NCI-H446 (cell line): ENCODE measurements at regions not wholly inside any gene's neighbourhood (a gene's known extent, or its start where the extent isn't known, plus 50 kb on each side); places are given as distances from the start of the nearest gene placed in this dataset.

Experiments
- DNase-seq, 2 experiments: peaks; one replicate each; lab custom pipeline; 2025; lab: John Stamatoyannopoulos, UW

- no peak for DNase-seq
Measured at GRCh38 chr17:22441776-22442175, 749.5 kb downstream of the KCNJ18 start.

- no peak for DNase-seq
Measured at GRCh38 chr17:22443061-22443460, 750.7 kb downstream of the KCNJ18 start.

- no peak for DNase-seq
Measured at GRCh38 chr17:22453181-22453580, 760.9 kb downstream of the KCNJ18 start.

DNA sequence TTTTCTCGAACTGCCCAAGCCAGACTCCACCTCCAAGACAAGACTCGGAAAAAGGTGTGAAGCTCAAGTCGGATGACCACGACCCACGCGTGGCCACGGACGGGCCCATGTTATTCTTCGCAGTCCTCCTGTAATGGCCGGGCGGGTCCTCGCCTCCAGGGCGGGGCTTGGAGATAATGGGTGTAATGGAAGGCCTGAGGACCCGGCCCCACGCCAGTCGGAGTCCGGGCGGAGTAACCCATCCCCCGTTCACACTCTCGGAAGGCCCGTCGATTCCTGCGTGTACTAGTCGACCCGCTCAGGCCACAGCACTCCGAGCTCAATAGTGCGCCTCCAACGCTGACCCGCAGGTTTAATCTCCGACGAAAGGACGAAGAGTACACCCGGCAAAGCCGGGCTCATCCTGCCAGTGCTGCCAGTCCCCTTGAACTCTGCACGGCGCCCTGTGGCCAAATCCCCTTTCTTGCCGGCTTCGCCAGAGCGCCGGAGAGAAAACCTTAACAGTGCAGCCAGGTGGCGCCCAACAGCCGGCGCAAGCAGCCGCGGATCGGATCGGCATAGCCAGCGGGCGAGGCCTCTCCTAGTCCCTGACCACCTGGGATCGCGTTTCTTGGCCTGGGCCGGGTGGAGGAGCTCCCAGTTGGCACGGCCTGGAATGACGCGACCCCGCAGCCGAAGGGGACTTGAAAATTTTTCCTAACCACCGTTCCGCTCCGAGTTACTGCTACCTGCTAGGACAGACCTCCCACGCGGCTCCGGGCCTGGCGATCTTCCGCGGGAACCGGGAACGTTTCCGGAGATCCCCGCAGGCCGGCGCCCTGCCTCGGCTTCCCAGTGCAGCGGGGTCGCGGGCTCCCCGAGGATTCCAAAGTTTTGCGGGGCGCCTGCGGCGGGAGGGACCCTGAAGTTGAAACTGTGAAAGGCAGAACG is 762.0 kb downstream of the KCNJ18 start:
- DNase-seq, result no peak

DNA sequence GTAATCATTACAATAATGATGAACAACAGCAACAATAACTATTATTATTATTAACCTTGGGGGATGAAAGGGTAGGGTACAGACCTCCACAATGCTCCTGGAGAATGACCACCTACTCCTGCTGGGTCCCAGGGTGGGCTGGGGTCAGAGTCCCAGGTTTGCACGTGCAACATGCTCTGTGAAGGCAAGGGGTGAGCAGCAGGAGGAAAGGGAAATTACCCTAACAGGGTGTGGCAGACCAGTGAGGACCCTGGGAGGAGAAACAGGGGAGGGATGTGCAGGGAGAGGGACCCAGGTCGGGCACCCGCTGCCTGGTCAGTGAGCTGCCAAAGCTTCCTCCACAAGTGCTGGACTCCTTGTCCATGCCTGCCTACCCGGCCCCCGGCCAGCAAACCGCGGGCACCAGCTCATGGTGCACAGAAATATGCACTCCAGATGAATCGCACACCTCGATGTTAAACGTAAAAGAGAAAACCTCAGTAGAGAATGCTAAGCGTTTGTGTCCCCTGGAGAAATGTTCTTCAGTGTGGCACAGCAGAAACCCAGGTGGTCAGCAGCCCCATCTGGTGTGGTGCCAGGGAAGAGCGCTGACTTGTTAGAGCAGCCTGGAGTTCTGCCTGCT is 767.1 kb downstream of the KCNJ18 start:
- no peak for DNase-seq

- DNase-seq, result no peak
Measured at GRCh38 chr17:22459953-22460350, 767.6 kb downstream of the KCNJ18 start.

DNA sequence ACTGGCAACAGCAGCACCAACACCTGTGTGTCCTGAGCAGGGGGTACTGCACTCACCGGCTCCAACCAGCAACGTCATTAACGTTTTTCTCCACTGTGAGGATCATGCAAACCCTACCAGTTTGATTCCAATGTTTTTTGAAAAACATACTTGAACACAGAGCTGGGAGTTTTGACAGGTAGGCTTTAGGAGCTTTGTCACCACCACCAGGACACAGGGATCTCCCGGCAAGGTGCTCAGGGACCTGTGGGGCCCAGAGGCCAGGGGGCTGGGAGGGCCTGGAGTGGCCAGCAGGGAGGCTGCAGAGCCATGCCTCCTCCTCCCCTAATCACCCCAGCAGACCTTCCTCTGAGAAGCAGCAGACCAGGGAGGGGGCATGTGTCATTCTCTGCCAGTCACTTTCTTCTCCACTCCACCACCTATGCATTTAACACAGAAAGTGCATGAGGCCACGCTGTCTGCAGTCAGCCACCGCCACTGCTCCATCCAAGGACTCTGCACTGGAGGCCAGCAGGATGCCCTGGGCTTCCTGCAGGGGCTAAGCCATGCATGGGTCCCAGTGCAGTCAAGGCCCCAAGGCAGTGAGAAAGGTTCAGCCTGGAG is 768.2 kb downstream of the KCNJ18 start:
- no peak for DNase-seq

GRCh38 chr17:22461460-22462145 is 769.3 kb downstream of the KCNJ18 start:
- DNase-seq, result no peak

- DNase-seq, result no peak
Measured at GRCh38 chr17:22462461-22462860, 770.1 kb downstream of the KCNJ18 start.

DNA sequence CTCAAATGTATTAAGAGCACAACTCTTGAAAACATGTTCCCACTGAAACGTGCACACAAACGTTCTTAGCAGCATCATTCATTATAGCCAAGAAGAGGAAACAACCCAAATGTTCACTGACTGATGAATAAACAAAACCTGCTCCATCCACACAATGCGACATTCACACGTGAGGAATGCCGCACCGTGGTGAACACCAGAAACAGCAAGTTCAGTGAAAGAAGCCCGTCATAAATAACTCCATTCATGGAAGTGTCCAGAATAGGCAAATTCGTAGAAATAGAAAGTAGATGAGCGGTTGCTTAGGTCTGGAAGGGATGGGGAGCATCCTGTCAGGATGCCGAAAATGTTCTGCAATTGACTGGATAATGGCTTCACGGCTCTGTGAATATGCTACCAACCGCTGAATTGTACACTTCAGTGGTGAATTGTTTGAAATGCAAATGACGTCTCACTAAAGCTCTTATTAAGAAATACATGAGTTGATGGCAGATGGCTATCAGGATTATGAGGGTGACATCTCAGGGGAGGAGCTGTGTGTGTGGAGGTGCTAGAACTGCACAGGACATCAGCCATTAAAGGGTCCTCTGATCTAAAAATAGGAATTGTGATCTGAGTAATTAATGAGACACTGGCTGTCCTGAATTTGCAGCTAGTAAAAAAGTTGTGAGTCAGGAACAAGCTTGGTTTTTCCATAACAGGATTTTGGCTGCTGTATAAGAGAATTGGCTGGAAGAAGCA is 771.0 kb downstream of the KCNJ18 start:
- no peak for DNase-seq

DNA sequence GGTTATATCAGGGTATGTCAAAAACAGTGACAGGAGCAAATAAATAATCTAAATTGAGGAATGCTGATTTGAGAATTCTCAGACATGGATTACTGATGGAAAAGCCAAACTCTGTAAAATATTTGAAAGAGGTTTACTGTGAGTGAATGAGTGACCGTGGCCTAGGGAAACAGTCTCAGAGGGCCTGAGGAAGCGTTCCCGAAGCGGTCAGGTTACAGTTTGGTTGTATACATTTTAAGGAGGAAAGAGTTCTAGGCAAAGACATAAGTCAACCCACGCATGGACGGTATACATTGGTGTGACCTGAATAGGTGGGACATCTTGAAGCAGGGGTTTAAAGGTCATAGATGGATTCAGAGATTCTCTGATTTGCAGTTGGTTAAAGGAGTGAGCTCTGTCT is 771.7 kb downstream of the KCNJ18 start:
- DNase-seq, result no peak

GRCh38 chr17:22467720-22468119 is 775.4 kb downstream of the KCNJ18 start:
- DNase-seq, result no peak

DNA sequence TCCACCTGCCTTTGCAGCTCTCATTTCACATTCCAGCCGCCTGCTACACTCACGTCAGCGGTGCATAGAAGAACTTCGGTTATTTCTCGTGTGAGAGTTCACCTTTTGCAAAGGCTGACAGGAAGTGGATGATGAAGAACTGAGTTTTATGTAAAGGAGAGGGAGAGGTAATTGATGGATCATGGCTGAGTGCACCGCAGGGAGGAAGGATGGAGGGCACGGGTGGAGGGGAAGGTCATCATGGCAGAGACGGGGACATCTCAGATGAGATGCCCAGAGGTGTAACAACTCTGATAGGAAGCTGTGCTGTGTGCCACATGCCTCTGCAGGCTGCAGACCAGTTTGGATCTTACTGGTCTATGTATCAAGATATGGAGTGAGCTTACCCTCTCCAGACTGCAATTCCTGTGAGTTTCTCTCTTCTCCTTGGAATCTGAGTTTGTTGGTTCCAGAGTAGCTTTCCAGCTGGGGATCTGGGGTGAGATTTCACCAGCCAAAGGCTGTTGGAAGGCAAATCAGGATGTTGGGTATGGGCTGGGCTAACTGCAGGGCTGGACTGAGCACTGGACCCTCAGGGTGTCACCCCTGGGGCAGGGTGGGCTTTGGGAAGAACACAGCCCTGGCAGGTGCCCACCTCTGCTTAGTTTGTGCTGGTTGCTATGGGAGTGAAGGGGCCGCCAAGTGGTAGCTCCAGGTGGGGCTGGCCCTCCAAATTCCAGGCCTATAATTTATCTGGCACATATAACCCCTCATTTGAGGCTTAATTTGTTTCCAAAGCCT is 777.0 kb downstream of the KCNJ18 start:
- DNase-seq, result no peak

GRCh38 chr17:22469941-22470340 is 777.6 kb downstream of the KCNJ18 start:
- no peak for DNase-seq

- DNase-seq, result no peak
Measured at GRCh38 chr17:22470411-22471175, 778.3 kb downstream of the KCNJ18 start.

- DNase-seq, result no peak
Measured at GRCh38 chr17:22484826-22485225, 792.5 kb downstream of the KCNJ18 start.

DNA sequence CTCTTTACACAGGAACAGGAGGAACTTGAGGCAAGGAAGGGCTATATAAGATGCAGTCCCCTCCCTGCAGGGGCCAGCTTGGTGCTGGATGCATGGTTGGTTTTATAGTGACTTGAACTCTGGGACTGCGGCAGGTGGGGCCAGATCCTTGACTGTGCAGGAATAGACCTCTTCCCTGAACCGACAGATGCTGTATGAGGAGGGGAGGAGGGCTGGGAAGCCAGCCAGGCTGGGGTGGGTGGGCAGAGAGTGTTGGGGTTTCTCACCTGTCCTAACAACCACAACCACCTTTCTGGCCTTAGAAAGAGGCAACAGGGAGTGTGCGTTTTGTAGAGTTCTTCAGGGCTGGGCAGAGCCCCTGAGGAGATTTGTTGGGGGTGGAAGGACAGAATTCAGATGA is 798.1 kb downstream of the KCNJ18 start:
- DNase-seq, result no peak

GRCh38 chr17:22492331-22492730 is 800.0 kb downstream of the KCNJ18 start:
- no peak for DNase-seq

- DNase-seq, result no peak
Measured at GRCh38 chr17:22496450-22496849, 804.1 kb downstream of the KCNJ18 start.

GRCh38 chr17:22503322-22503899 is 811.1 kb downstream of the KCNJ18 start:
- no peak for DNase-seq
